Activated naive CD8-positive, alpha-beta T cell treated with anti-CD3 and anti-CD28 coated beads, Interleukin-2, amount 50 U/mL, for 24 hours (primary cell): ENCODE measurements at regions not wholly inside any gene's neighbourhood (a gene's known extent, or its start where the extent isn't known, plus 50 kb on each side); places are given as distances from the start of the nearest gene placed in this dataset.

Experiments
- ATAC-seq: fragments of 150-1000 bp; cut with Tn5 transposase; one replicate; pipeline ENCODE4 v1.10.0; 2021
- DNase-seq: peaks from one replicate; pipeline ENCODE4 v3.0.0; 2021
- H3K27ac Mint-ChIP-seq: one replicate; pipeline ENCODE4 v1.8.0; 2021; ENCODE audit warnings: mild to moderate bottlenecking, mixed read lengths
- H3K27me3 Mint-ChIP-seq: one replicate; pipeline ENCODE4 v1.8.0; 2021; ENCODE audit warnings: mixed read lengths
- H3K36me3 Mint-ChIP-seq: one replicate; pipeline ENCODE4 v1.8.0; 2021; ENCODE audit warnings: low read depth, mixed read lengths
- H3K4me1 Mint-ChIP-seq: one replicate; pipeline ENCODE4 v1.8.0; 2021; ENCODE audit warnings: mixed read lengths
- H3K4me3 Mint-ChIP-seq: one replicate; pipeline ENCODE4 v1.8.0; 2021; ENCODE audit warnings: mild to moderate bottlenecking, moderate library complexity, mixed read lengths
- H3K9me3 Mint-ChIP-seq: one replicate; pipeline ENCODE4 v1.8.0; 2021; ENCODE audit warnings: mixed read lengths

GRCh38 chr9:14962193-14962882 is 52.1 kb upstream of the FREM1 start:
- Mint-ChIP-seq H3K36me3 (no peaks in the 10 kb centered on the region), H3K4me1 (no peaks in the 10 kb centered on the region), H3K4me3 (no peak overlapping the region), H3K27ac (no peak overlapping the region), H3K27me3 (no peaks in the 10 kb centered on the region), H3K9me3 (no peaks in the 10 kb centered on the region)
- no peak for ATAC-seq
- no peak for DNase-seq

- Mint-ChIP-seq H3K27ac (no peak overlapping the region), H3K4me1 (no peaks in the 10 kb centered on the region), H3K4me3 (no peak overlapping the region), H3K9me3 (no peaks in the 10 kb centered on the region), H3K27me3 (no peaks in the 10 kb centered on the region), H3K36me3 (no peaks in the 10 kb centered on the region)
- DNase-seq: no peak
- no peak for ATAC-seq
Measured at GRCh38 chr9:14961372-14962068, 51.3 kb upstream of the FREM1 start.

- H3K27ac Mint-ChIP-seq: no peak overlapping the region
- ATAC-seq: no peak
- H3K4me1 Mint-ChIP-seq: no peaks in the 10 kb centered on the region
Measured at GRCh38 chr9:14960881-14961280, 50.7 kb upstream of the FREM1 start.

More at GRCh38 chr9:14960881-14961280, 50.7 kb upstream of the FREM1 start:
- Mint-ChIP-seq H3K4me3 (no peak overlapping the region), H3K27me3 (no peaks in the 10 kb centered on the region), H3K9me3 (no peaks in the 10 kb centered on the region), H3K36me3 (no peaks in the 10 kb centered on the region)
- no peak for DNase-seq
